H9 (cell line): ENCODE measurements at regions not wholly inside any gene's neighbourhood (a gene's known extent, or its start where the extent isn't known, plus 50 kb on each side); places are given as distances from the start of the nearest gene placed in this dataset.

Experiments
- DNase-seq: peaks from one replicate; pipeline ENCODE4 v3.0.0-alpha.2; 2017
- H2AFZ ChIP-seq: one replicate; pipeline ENCODE4 v1.6.1; 2013; ENCODE audit warnings: mild to moderate bottlenecking, low read length, control low read depth, moderate library complexity
- H2AK5ac ChIP-seq: 2 replicates; pipeline ENCODE4 v1.6.1; 2013; ENCODE audit warnings: low read length, control low read depth, mixed read lengths; ENCODE audit not compliant: insufficient read length
- H2BK120ac ChIP-seq: one replicate; pipeline ENCODE4 v1.6.1; 2013; ENCODE audit warnings: low read depth, mild to moderate bottlenecking, low read length, control low read depth, inconsistent platforms; ENCODE audit not compliant: poor library complexity, severe bottlenecking
- H2BK12ac ChIP-seq: 2 replicates; pipeline ENCODE4 v1.6.1; 2013; ENCODE audit warnings: low read length, control low read depth, mixed read lengths, low read depth; ENCODE audit not compliant: insufficient read length
- H2BK15ac ChIP-seq: 2 replicates; pipeline ENCODE4 v1.6.1; 2013; ENCODE audit warnings: low read depth, low read length, control low read depth
- H2BK20ac ChIP-seq: one replicate; pipeline ENCODE4 v1.6.1; 2013; ENCODE audit warnings: low read depth, mild to moderate bottlenecking, low read length, control low read depth, inconsistent platforms; ENCODE audit not compliant: poor library complexity, severe bottlenecking
- H2BK5ac ChIP-seq: 2 replicates; pipeline ENCODE4 v1.6.1; 2013; ENCODE audit warnings: low read length, control low read depth, mixed read lengths; ENCODE audit not compliant: insufficient read length
- H3K14ac ChIP-seq: 2 replicates; pipeline ENCODE4 v1.6.1; 2013; ENCODE audit warnings: low read length, control low read depth; ENCODE audit not compliant: insufficient read depth
- H3K18ac ChIP-seq: 2 replicates; pipeline ENCODE4 v1.6.1; 2013; ENCODE audit warnings: low read depth, mild to moderate bottlenecking, mixed read lengths, low read length, control low read depth; ENCODE audit not compliant: insufficient read length
- H3K23ac ChIP-seq: 2 replicates; pipeline ENCODE4 v1.6.1; 2013; ENCODE audit warnings: low read length, control low read depth, mixed read lengths, low read depth; ENCODE audit not compliant: insufficient read length
- H3K23me2 ChIP-seq: 2 replicates; pipeline ENCODE4 v1.6.1; 2013; ENCODE audit warnings: low read depth, mild to moderate bottlenecking, mixed read lengths, low read length, control low read depth; ENCODE audit not compliant: insufficient read length, poor library complexity, severe bottlenecking
- H3K27ac ChIP-seq: 2 replicates; pipeline ENCODE4 v1.5.1; 2013; ENCODE audit warnings: low read length, control low read depth, mixed read lengths, low read depth; ENCODE audit not compliant: insufficient read length
- H3K27me3 ChIP-seq: 2 replicates; pipeline ENCODE4 v1.6.1; 2013; ENCODE audit warnings: low read length, control low read depth, inconsistent platforms; ENCODE audit not compliant: insufficient read depth
- H3K4ac ChIP-seq: 2 replicates; pipeline ENCODE4 v1.6.1; 2013; ENCODE audit warnings: low read depth, mild to moderate bottlenecking, control low read depth, inconsistent platforms, low read length, moderate library complexity
- H3K4me1 ChIP-seq: 2 replicates; pipeline ENCODE4 v1.6.1; 2013; ENCODE audit warnings: low read length, control low read depth, inconsistent platforms; ENCODE audit not compliant: insufficient read depth
- H3K4me2 ChIP-seq: 2 replicates; pipeline ENCODE4 v1.6.1; 2013; ENCODE audit warnings: low read length, control low read depth, mixed read lengths; ENCODE audit not compliant: insufficient read length, insufficient read depth
- H3K56ac ChIP-seq: 2 replicates; pipeline ENCODE4 v1.6.1; 2013; ENCODE audit warnings: low read depth, mild to moderate bottlenecking, mixed read lengths, low read length, control low read depth; ENCODE audit not compliant: insufficient read length
- H3K79me1 ChIP-seq: 2 replicates; pipeline ENCODE4 v1.6.1; 2013; ENCODE audit warnings: low read depth, mild to moderate bottlenecking, moderate library complexity, low read length, control low read depth, inconsistent platforms; ENCODE audit not compliant: insufficient read depth, poor library complexity, severe bottlenecking
- H3K79me2 ChIP-seq: 2 replicates; pipeline ENCODE4 v1.6.1; 2013; ENCODE audit warnings: low read length, control low read depth, inconsistent platforms; ENCODE audit not compliant: insufficient read depth
- H3K9ac ChIP-seq: 2 replicates; pipeline ENCODE4 v1.6.1; 2013; ENCODE audit warnings: low read length, control low read depth, mixed read lengths; ENCODE audit not compliant: insufficient read length; ENCODE audit errors: extremely low read depth
- H3K9me3 ChIP-seq: one replicate; pipeline ENCODE4 v1.6.1; 2013; ENCODE audit warnings: low read depth, low read length, inconsistent platforms; ENCODE audit not compliant: control insufficient read depth
- H3T11ph ChIP-seq: one replicate; pipeline ENCODE4 v1.6.1; 2013; ENCODE audit warnings: mild to moderate bottlenecking, low read length, control low read depth, inconsistent platforms
- H4K20me1 ChIP-seq: one replicate; pipeline ENCODE4 v1.6.1; 2013; ENCODE audit not compliant: control insufficient read depth, insufficient read length, insufficient read depth
- H4K5ac ChIP-seq: 2 replicates; pipeline ENCODE4 v1.6.1; 2013; ENCODE audit warnings: low read depth, mild to moderate bottlenecking, mixed read lengths, low read length, control low read depth; ENCODE audit not compliant: insufficient read length
- H4K8ac ChIP-seq: replicated peaks from 2 replicates; pipeline ENCODE4 v1.6.1; 2013; ENCODE audit warnings: low read length, control low read depth, mixed read lengths, low read depth; ENCODE audit not compliant: insufficient read length
- H4K91ac ChIP-seq: 2 replicates; pipeline ENCODE4 v1.6.1; 2013; ENCODE audit warnings: low read depth, mild to moderate bottlenecking, moderate library complexity, mixed read lengths, low read length, control low read depth; ENCODE audit not compliant: insufficient read length
- H3K27ac Mint-ChIP-seq, 3 experiments: 2 replicates in 2 of 3; 3 replicates in 1 of 3; pipeline ENCODE4 v1.8.0; 2020 to 2021; ENCODE audit warnings: mixed read lengths in 3 of 3, mild to moderate bottlenecking in 1 of 3, moderate library complexity in 1 of 3
- H3K27me3 Mint-ChIP-seq: 2 replicates; pipeline ENCODE4 v1.8.0; 2021; ENCODE audit warnings: low read depth, mild to moderate bottlenecking, moderate library complexity, mixed read lengths
- H3K36me3 Mint-ChIP-seq, 3 experiments: 2 replicates in 2 of 3; 3 replicates in 1 of 3; pipeline ENCODE4 v1.8.0; 2020 to 2021; ENCODE audit warnings: low read depth in 3 of 3, mixed read lengths in 3 of 3; ENCODE audit not compliant: insufficient read depth in 1 of 3
- H3K4me1 Mint-ChIP-seq, 2 experiments: 2 replicates each; pipeline ENCODE4 v1.8.0; 2020; ENCODE audit warnings: mixed read lengths in 2 of 2
- H3K4me3 Mint-ChIP-seq, 2 experiments: 2 replicates in 1 of 2; 3 replicates in 1 of 2; pipeline ENCODE4 v1.8.0; 2020 to 2021; ENCODE audit warnings: mild to moderate bottlenecking in 2 of 2, mixed read lengths in 2 of 2, moderate library complexity in 1 of 2
- H3K9me3 Mint-ChIP-seq, 2 experiments: 2 replicates in 1 of 2; 3 replicates in 1 of 2; pipeline ENCODE4 v1.8.0; 2020; ENCODE audit warnings: mild to moderate bottlenecking in 2 of 2, mixed read lengths in 2 of 2, moderate library complexity in 1 of 2
- CTCF ChIP-seq: fragments of 200-600 bp; sonication (generic); conservative IDR thresholded peaks from 3 replicates; pipeline ENCODE4 v1.8.0; 2021; ENCODE audit warnings: antibody characterized with exemption, mild to moderate bottlenecking
- whole genome bisulfite sequencing: extraction: QIAGEN DNeasy Blood & Tissue Kit; methylation state at CpG from one replicate; pipeline ENCODE4 v1.1.7; 2013; ENCODE audit warnings: missing lambda C conversion rate, low lambda C conversion rate, mixed read lengths; ENCODE audit not compliant: insufficient read length; ENCODE audit errors: extremely low coverage; 5-methylcytosine and 5-hydroxymethylcytosine counted together

GRCh38 chr1:58391514-58391913 is 155.0 kb downstream of the OMA1 start:
- Mint-ChIP-seq H3K9me3 (no peaks in the 10 kb centered on the region), H3K4me1 (peaks cover 26 to 32% of the 10 kb centered on the region in 2 experiments), H3K27me3 (peaks cover 4% of the 10 kb centered on the region; the same call in 1 of the 2 replicates), H3K27ac (no peak overlapping the region), H3K36me3 (no peaks in the 10 kb centered on the region), H3K4me3 (no peak overlapping the region)
- no CpG with 5 or more reads among the region's 3 CpGs for WGBS
- H4K91ac ChIP-seq: no peak overlapping the region
- no peak overlapping the region for H4K5ac ChIP-seq
- H3K79me1 ChIP-seq: no peaks in the 10 kb centered on the region
- H3K27ac ChIP-seq: no peak overlapping the region
- no peaks in the 10 kb centered on the region for H3K27me3 ChIP-seq
- no peaks in the 10 kb centered on the region for H3K79me2 ChIP-seq
- H3T11ph ChIP-seq: no peak overlapping the region
- no peak overlapping the region for H3K56ac ChIP-seq
- no peak overlapping the region for H3K23ac ChIP-seq
- no peak overlapping the region for H2BK20ac ChIP-seq
- no peak overlapping the region for H2AFZ ChIP-seq
- no peak overlapping the region for H2BK5ac ChIP-seq
- no peak overlapping the region for H2AK5ac ChIP-seq
- no peaks in the 10 kb centered on the region for H4K20me1 ChIP-seq
- no peak overlapping the region for H2BK12ac ChIP-seq
- peaks cover 18% of the 10 kb centered on the region; the same call in 1 of the 2 replicates for H3K4me1 ChIP-seq
- H3K9ac ChIP-seq: no peak overlapping the region
- no peak overlapping the region for H3K14ac ChIP-seq
- H3K18ac ChIP-seq: no peak overlapping the region
- TF ChIP-seq CTCF: no peak
- no peak for DNase-seq
- H4K8ac ChIP-seq: no peak overlapping the region
- H2BK120ac ChIP-seq: no peak overlapping the region
- H3K4me2 ChIP-seq: no peak overlapping the region
- no peaks in the 10 kb centered on the region for H3K23me2 ChIP-seq
- no peak overlapping the region for H2BK15ac ChIP-seq
- H3K4ac ChIP-seq: no peak overlapping the region
- H3K9me3 ChIP-seq: no peaks in the 10 kb centered on the region
